ENCODE measurements at regions not wholly inside any gene's neighbourhood (a gene's known extent, or its start where the extent isn't known, plus 50 kb on each side); places are given as distances from the start of the nearest gene placed in this dataset.

DNA sequence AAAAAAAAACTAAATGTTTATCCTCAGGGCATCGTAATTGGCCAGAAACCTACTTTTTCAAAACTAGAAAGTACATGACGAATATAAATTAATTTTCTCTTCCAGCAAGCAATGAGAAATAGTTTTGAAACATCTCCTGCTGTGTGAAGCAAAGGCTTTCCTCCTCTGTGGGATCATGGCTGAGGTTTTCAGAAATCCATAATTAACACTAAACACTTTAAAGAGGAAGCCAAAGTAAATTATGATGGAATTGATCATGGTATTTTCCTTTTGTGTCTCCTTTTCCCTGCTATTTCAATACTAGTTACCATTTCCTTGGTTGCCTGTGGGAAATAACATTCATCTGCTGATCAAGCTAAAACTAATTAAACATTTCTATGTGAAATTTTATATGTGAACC, 1413.8 kb upstream of the PCDH20 start:
- H3K4me2 ChIP-seq (ENCODE audit: low read length), result no peak overlapping the region
- intact Hi-C loops (cut with micrococcal nuclease), result no loop called here
- TF ChIP-seq SP1 (IDR thresholded peaks at IDR 0.05; ENCODE audit: low read depth) (no peak), SIN3A (IDR thresholded peaks at IDR 0.05; ENCODE audit: low read depth) (no peak), CBX3 (IDR thresholded peaks at IDR 0.05; ENCODE audit: low read depth) (no peak), CEBPB (IDR thresholded peaks at IDR 0.05; ENCODE audit: low read depth) (no peak), RAD21 (IDR thresholded peaks at IDR 0.05; ENCODE audit: low read depth) (no peak), EZH2 (IDR thresholded peaks at IDR 0.05) (no peak), ZFX (IDR thresholded peaks at IDR 0.05) (no peak), SRF (IDR thresholded peaks at IDR 0.05; ENCODE audit: low read depth) (no peak), POLR2A (IDR thresholded peaks at IDR 0.05; ENCODE audit: borderline replicate concordance, extremely low read depth, insufficient read depth, insufficient read length) (no peak), EZH2phosphoT487 (IDR thresholded peaks at IDR 0.05; ENCODE audit: borderline replicate concordance) (no peak), ZNF274 (IDR thresholded peaks at IDR 0.05; ENCODE audit: low read depth, low read length) (no peak), POLR2AphosphoS5 (IDR thresholded peaks at IDR 0.05; ENCODE audit: low read depth, low read length) (no peak), JUND (IDR thresholded peaks at IDR 0.05) (no peak), TCF7L2 (IDR thresholded peaks at IDR 0.05; ENCODE audit: borderline replicate concordance, extremely low read depth, insufficient read depth, insufficient read length) (no peak), ELF1 (IDR thresholded peaks at IDR 0.05; ENCODE audit: borderline replicate concordance, low read depth) (no peak)
- TF ChIP-seq, protein P1, sequence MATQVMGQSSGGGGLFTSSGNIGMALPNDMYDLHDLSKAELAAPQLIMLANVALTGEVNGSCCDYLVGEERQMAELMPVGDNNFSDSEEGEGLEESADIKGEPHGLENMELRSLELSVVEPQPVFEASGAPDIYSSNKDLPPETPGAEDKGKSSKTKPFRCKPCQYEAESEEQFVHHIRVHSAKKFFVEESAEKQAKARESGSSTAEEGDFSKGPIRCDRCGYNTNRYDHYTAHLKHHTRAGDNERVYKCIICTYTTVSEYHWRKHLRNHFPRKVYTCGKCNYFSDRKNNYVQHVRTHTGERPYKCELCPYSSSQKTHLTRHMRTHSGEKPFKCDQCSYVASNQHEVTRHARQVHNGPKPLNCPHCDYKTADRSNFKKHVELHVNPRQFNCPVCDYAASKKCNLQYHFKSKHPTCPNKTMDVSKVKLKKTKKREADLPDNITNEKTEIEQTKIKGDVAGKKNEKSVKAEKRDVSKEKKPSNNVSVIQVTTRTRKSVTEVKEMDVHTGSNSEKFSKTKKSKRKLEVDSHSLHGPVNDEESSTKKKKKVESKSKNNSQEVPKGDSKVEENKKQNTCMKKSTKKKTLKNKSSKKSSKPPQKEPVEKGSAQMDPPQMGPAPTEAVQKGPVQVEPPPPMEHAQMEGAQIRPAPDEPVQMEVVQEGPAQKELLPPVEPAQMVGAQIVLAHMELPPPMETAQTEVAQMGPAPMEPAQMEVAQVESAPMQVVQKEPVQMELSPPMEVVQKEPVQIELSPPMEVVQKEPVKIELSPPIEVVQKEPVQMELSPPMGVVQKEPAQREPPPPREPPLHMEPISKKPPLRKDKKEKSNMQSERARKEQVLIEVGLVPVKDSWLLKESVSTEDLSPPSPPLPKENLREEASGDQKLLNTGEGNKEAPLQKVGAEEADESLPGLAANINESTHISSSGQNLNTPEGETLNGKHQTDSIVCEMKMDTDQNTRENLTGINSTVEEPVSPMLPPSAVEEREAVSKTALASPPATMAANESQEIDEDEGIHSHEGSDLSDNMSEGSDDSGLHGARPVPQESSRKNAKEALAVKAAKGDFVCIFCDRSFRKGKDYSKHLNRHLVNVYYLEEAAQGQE (IDR thresholded peaks at IDR 0.05; ENCODE audit: low read depth), result no peak
- no peak overlapping the region for H3K27ac ChIP-seq (ENCODE audit: low read depth, low read length)
- BruUV-seq (replicated peaks), result no TSS peak
- H3K4me1 ChIP-seq (ENCODE audit: control insufficient read depth in 1 of 2, insufficient read depth in 2 of 2, low read length in 2 of 2), result no peaks in the 10 kb centered on the region
- POLR2A ChIA-PET, result no interaction called here
- RAD21 ChIA-PET (ENCODE audit: low non-redundant PET in 1 of 2, low total read pairs in 2 of 2, uncharacterized antibody in 2 of 2, unreplicated experiment in 2 of 2), result interaction anchor here in 1 of 2 experiments (0.7 kb wide), 1 partner anchor 467 kb away, joined by 3 read pairs; no protein-coding TSS in a partner anchor
- no peaks in the 10 kb centered on the region for H3K79me2 ChIP-seq (ENCODE audit: insufficient read depth, low read length)
- no peaks in the 10 kb centered on the region for H3K9me2 ChIP-seq (ENCODE audit: insufficient read depth)
- no peak overlapping the region for H3K9ac ChIP-seq (ENCODE audit: low read length)
- no peaks in the 10 kb centered on the region for H3K9me3 ChIP-seq (ENCODE audit: control insufficient read depth in 1 of 2, insufficient read depth in 1 of 2, low read depth in 1 of 2, low read length in 2 of 2)
- DNase-seq (ENCODE audit: low read depth, low spot score) (no peak), ATAC-seq (no peak)
- no peak overlapping the region for H2AFZ ChIP-seq (ENCODE audit: low read depth, low read length, poor library complexity, severe bottlenecking)
- CTCF ChIA-PET, result no interaction called here
- H3K36me3 ChIP-seq (ENCODE audit: control insufficient read depth in 1 of 2, insufficient read depth in 2 of 2, low read length in 2 of 2), result no peaks in the 10 kb centered on the region
- no peak overlapping the region for H3K4me3 ChIP-seq (replicated peaks in 1 of 2; ENCODE audit: low read depth in 1 of 2, low read length in 2 of 2)
- no peaks in the 10 kb centered on the region for H4K20me1 ChIP-seq (ENCODE audit: insufficient read depth)
- H3K27me3 ChIP-seq (ENCODE audit: insufficient read depth, low read length), result no peaks in the 10 kb centered on the region

Data from HCT116 (cell line).